ENCODE measurements at regions not wholly inside any gene's neighbourhood (a gene's known extent, or its start where the extent isn't known, plus 50 kb on each side); places are given as distances from the start of the nearest gene placed in this dataset.
A peak's percentile ranks its signal among the peaks of the same experiment; 100 is the strongest.

DNA sequence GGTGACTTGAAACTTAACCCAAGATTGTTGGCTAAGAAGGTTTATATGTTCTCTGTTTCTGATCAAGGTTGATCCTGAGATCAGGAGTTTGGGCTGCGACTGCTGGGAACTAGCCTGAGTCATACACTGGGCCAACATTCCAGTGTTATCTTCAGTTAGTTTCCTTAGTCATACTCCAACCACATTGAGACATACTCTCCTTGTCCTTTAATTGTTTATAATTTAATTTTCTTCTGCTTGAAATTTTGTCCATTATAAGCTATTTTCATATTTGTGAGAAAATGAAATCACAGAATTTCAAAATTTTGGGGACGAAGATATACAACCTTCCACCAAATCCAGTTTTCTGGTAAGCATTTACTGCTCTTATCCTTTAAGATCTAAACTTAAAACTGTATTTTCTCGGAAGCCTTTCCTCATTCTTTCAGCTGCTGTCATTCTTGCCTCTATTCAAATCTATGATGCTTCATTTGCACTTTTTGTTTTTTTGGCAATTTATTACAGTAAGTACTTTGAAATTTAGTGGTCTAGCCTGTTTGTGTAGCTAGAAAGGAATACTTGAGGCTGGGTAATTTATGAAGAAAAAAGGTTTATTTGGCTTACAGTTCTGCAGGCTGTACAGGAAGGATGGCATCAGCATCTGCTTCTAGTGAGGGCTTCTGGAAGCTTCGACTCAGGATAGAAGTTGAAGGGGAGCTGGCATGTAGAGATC, 63.4 kb upstream of the POT1 start (continued):
- TF ChIP-seq, protein P1, sequence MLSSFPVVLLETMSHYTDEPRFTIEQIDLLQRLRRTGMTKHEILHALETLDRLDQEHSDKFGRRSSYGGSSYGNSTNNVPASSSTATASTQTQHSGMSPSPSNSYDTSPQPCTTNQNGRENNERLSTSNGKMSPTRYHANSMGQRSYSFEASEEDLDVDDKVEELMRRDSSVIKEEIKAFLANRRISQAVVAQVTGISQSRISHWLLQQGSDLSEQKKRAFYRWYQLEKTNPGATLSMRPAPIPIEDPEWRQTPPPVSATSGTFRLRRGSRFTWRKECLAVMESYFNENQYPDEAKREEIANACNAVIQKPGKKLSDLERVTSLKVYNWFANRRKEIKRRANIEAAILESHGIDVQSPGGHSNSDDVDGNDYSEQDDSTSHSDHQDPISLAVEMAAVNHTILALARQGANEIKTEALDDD (IDR thresholded peaks at IDR 0.05): peak; percentile 84
- TF ChIP-seq, protein P2, sequence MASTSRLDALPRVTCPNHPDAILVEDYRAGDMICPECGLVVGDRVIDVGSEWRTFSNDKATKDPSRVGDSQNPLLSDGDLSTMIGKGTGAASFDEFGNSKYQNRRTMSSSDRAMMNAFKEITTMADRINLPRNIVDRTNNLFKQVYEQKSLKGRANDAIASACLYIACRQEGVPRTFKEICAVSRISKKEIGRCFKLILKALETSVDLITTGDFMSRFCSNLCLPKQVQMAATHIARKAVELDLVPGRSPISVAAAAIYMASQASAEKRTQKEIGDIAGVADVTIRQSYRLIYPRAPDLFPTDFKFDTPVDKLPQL (IDR thresholded peaks at IDR 0.05; ENCODE audit: extremely low read depth, insufficient read length): no peak
- TF ChIP-seq ZNF584 (CRISPR knock-in tag; IDR thresholded peaks at IDR 0.05; ENCODE audit: low read depth): no peak
- no peak for TF ChIP-seq ESRRA (IDR thresholded peaks at IDR 0.05; ENCODE audit: borderline replicate concordance, low read depth)
- TF ChIP-seq, protein P3, sequence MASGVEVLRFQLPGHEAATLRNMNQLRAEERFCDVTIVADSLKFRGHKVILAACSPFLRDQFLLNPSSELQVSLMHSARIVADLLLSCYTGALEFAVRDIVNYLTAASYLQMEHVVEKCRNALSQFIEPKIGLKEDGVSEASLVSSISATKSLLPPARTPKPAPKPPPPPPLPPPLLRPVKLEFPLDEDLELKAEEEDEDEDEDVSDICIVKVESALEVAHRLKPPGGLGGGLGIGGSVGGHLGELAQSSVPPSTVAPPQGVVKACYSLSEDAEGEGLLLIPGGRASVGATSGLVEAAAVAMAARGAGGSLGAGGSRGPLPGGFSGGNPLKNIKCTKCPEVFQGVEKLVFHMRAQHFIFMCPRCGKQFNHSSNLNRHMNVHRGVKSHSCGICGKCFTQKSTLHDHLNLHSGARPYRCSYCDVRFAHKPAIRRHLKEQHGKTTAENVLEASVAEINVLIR (CRISPR knock-in tag; IDR thresholded peaks at IDR 0.05): no peak
- TF ChIP-seq, protein P4, sequence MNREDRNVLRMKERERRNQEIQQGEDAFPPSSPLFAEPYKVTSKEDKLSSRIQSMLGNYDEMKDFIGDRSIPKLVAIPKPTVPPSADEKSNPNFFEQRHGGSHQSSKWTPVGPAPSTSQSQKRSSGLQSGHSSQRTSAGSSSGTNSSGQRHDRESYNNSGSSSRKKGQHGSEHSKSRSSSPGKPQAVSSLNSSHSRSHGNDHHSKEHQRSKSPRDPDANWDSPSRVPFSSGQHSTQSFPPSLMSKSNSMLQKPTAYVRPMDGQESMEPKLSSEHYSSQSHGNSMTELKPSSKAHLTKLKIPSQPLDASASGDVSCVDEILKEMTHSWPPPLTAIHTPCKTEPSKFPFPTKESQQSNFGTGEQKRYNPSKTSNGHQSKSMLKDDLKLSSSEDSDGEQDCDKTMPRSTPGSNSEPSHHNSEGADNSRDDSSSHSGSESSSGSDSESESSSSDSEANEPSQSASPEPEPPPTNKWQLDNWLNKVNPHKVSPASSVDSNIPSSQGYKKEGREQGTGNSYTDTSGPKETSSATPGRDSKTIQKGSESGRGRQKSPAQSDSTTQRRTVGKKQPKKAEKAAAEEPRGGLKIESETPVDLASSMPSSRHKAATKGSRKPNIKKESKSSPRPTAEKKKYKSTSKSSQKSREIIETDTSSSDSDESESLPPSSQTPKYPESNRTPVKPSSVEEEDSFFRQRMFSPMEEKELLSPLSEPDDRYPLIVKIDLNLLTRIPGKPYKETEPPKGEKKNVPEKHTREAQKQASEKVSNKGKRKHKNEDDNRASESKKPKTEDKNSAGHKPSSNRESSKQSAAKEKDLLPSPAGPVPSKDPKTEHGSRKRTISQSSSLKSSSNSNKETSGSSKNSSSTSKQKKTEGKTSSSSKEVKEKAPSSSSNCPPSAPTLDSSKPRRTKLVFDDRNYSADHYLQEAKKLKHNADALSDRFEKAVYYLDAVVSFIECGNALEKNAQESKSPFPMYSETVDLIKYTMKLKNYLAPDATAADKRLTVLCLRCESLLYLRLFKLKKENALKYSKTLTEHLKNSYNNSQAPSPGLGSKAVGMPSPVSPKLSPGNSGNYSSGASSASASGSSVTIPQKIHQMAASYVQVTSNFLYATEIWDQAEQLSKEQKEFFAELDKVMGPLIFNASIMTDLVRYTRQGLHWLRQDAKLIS (CRISPR knock-in tag; IDR thresholded peaks at IDR 0.05): no peak
- TF ChIP-seq ESRRB (CRISPR knock-in tag; IDR thresholded peaks at IDR 0.05; ENCODE audit: borderline replicate concordance): no peak
- TF ChIP-seq, protein P5, sequence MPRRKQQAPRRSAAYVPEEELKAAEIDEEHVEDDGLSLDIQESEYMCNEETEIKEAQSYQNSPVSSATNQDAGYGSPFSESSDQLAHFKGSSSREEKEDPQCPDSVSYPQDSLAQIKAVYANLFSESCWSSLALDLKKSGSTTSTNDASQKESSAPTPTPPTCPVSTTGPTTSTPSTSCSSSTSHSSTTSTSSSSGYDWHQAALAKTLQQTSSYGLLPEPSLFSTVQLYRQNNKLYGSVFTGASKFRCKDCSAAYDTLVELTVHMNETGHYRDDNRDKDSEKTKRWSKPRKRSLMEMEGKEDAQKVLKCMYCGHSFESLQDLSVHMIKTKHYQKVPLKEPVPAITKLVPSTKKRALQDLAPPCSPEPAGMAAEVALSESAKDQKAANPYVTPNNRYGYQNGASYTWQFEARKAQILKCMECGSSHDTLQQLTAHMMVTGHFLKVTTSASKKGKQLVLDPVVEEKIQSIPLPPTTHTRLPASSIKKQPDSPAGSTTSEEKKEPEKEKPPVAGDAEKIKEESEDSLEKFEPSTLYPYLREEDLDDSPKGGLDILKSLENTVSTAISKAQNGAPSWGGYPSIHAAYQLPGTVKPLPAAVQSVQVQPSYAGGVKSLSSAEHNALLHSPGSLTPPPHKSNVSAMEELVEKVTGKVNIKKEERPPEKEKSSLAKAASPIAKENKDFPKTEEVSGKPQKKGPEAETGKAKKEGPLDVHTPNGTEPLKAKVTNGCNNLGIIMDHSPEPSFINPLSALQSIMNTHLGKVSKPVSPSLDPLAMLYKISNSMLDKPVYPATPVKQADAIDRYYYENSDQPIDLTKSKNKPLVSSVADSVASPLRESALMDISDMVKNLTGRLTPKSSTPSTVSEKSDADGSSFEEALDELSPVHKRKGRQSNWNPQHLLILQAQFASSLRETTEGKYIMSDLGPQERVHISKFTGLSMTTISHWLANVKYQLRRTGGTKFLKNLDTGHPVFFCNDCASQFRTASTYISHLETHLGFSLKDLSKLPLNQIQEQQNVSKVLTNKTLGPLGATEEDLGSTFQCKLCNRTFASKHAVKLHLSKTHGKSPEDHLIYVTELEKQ (CRISPR knock-in tag; IDR thresholded peaks at IDR 0.05): no peak
- no peak for TF ChIP-seq HEY1 (CRISPR knock-in tag; IDR thresholded peaks at IDR 0.05; ENCODE audit: borderline replicate concordance)
- peak; percentile 95 for TF ChIP-seq SMARCA4 (IDR thresholded peaks at IDR 0.05)
- TF ChIP-seq HDAC8 (tag; IDR thresholded peaks at IDR 0.05): no peak
- 0 out of 2 replicates have a peak, but pooled peaks have one; percentile 7 for TF ChIP-seq ZNF316 (IDR thresholded peaks at IDR 0.05)
- TF ChIP-seq HNRNPLL (IDR thresholded peaks at IDR 0.05; ENCODE audit: low read depth, low read length, poor library complexity, severe bottlenecking): no peak
- TF ChIP-seq, protein P6, sequence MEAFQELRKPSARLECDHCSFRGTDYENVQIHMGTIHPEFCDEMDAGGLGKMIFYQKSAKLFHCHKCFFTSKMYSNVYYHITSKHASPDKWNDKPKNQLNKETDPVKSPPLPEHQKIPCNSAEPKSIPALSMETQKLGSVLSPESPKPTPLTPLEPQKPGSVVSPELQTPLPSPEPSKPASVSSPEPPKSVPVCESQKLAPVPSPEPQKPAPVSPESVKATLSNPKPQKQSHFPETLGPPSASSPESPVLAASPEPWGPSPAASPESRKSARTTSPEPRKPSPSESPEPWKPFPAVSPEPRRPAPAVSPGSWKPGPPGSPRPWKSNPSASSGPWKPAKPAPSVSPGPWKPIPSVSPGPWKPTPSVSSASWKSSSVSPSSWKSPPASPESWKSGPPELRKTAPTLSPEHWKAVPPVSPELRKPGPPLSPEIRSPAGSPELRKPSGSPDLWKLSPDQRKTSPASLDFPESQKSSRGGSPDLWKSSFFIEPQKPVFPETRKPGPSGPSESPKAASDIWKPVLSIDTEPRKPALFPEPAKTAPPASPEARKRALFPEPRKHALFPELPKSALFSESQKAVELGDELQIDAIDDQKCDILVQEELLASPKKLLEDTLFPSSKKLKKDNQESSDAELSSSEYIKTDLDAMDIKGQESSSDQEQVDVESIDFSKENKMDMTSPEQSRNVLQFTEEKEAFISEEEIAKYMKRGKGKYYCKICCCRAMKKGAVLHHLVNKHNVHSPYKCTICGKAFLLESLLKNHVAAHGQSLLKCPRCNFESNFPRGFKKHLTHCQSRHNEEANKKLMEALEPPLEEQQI (IDR thresholded peaks at IDR 0.05): no peak
